ENCODE measurements at regions not wholly inside any gene's neighbourhood (a gene's known extent, or its start where the extent isn't known, plus 50 kb on each side); places are given as distances from the start of the nearest gene placed in this dataset.

- H4K20me1 ChIP-seq (ENCODE audit: control insufficient read depth, insufficient read depth, low read depth, low read length): no peaks in the 10 kb centered on the region
- no peak overlapping the region for H3K27ac ChIP-seq (ENCODE audit: low read depth, low read length)
- no peaks in the 10 kb centered on the region for H3F3A ChIP-seq (ENCODE audit: control insufficient read depth, insufficient read depth)
- no peaks in the 10 kb centered on the region for H3K36me3 ChIP-seq (ENCODE audit: control insufficient read depth, low read length)
- no peaks in the 10 kb centered on the region for H3K9me2 ChIP-seq (replicated peaks; ENCODE audit: control insufficient read depth, low read length)
- no peaks in the 10 kb centered on the region for H3K27me3 ChIP-seq (ENCODE audit: control insufficient read depth, low read length)
- no peaks in the 10 kb centered on the region for H3K79me2 ChIP-seq (ENCODE audit: control insufficient read depth, low read length)
- no peak overlapping the region for H3K4me3 ChIP-seq (ENCODE audit: low read length)
- H3K9me3 ChIP-seq (ENCODE audit: control insufficient read depth, insufficient read depth, low read length): no peaks in the 10 kb centered on the region
- H3K4me1 ChIP-seq (ENCODE audit: control insufficient read depth, low read length): no peaks in the 10 kb centered on the region
- no peak overlapping the region for H3K4me2 ChIP-seq (ENCODE audit: low read length)
- TF ChIP-seq CTCF (IDR thresholded peaks at IDR 0.05; ENCODE audit: low read depth, low read length, poor library complexity, severe bottlenecking): no peak
- TF ChIP-seq EZH2phosphoT487 (IDR thresholded peaks at IDR 0.05; ENCODE audit: borderline replicate concordance, low read length): no peak
Observed at GRCh38 chr9:126270556-126270955, 56.1 kb upstream of the MVB12B start.

DNA sequence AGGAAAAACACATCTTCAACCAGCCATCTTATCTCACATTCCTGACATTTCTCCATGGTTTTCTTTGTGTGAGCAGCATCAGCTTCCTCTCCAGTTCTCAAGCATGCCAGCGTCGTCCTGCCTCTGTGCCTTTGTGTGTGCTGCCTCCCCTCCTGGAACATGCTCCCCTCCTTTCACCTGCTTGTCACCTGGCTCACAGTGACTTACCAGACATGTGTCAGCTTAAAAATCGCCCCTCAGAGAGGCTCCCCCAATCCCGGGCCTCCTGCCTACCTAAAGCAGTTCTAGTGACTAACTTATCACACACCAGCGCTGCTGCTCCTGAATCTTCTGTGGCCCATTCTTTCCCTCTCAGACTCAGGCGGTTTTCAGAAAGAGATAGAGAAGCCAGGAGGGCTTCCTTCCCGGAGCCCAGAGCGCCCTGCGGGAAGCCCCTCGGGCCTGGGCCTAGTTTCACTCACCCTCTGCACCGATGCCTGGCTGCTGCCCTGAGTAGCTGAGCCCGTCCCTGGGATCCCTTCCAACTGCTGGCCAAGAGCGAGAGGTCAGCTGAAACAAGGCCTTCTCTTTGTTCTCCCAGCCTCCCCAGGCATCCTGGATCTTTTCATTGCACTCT is 51.1 kb upstream of the MVB12B start:
- Histone ChIP-seq H3K4me1 (ENCODE audit: control insufficient read depth, low read length) (no peaks in the 10 kb centered on the region), H4K20me1 (ENCODE audit: control insufficient read depth, insufficient read depth, low read depth, low read length) (no peaks in the 10 kb centered on the region), H3K79me2 (ENCODE audit: control insufficient read depth, low read length) (no peaks in the 10 kb centered on the region), H3K4me2 (ENCODE audit: low read length) (no peak overlapping the region), H3K27me3 (ENCODE audit: control insufficient read depth, low read length) (0 out of 2 replicates have a peak, but pooled peaks cover 2% of the 10 kb centered on the region), H3F3A (ENCODE audit: control insufficient read depth, insufficient read depth) (no peaks in the 10 kb centered on the region), H3K36me3 (ENCODE audit: control insufficient read depth, low read length) (no peaks in the 10 kb centered on the region), H3K4me3 (ENCODE audit: low read length) (no peak overlapping the region), H3K27ac (ENCODE audit: low read depth, low read length) (no peak overlapping the region), H3K9me3 (ENCODE audit: control insufficient read depth, insufficient read depth, low read length) (no peaks in the 10 kb centered on the region), H3K9me2 (replicated peaks; ENCODE audit: control insufficient read depth, low read length) (no peaks in the 10 kb centered on the region)
- no peak for TF ChIP-seq CTCF (IDR thresholded peaks at IDR 0.05; ENCODE audit: low read depth, low read length, poor library complexity, severe bottlenecking)
- TF ChIP-seq EZH2phosphoT487 (IDR thresholded peaks at IDR 0.05; ENCODE audit: borderline replicate concordance, low read length): no peak

GRCh38 chr9:126276056-126276728 is 50.4 kb upstream of the MVB12B start:
- H3K4me2 ChIP-seq (ENCODE audit: low read length): no peak overlapping the region
- no peaks in the 10 kb centered on the region for H3K79me2 ChIP-seq (ENCODE audit: control insufficient read depth, low read length)
- no peaks in the 10 kb centered on the region for H3K4me1 ChIP-seq (ENCODE audit: control insufficient read depth, low read length)
- H3K4me3 ChIP-seq (ENCODE audit: low read length): no peak overlapping the region
- H3K27me3 ChIP-seq (ENCODE audit: control insufficient read depth, low read length): 0 out of 2 replicates have a peak, but pooled peaks cover 2% of the 10 kb centered on the region
- no peak for TF ChIP-seq CTCF (IDR thresholded peaks at IDR 0.05; ENCODE audit: low read depth, low read length, poor library complexity, severe bottlenecking)
- no peak for TF ChIP-seq EZH2phosphoT487 (IDR thresholded peaks at IDR 0.05; ENCODE audit: borderline replicate concordance, low read length)
- no peaks in the 10 kb centered on the region for H3K9me2 ChIP-seq (replicated peaks; ENCODE audit: control insufficient read depth, low read length)
- no peaks in the 10 kb centered on the region for H3K9me3 ChIP-seq (ENCODE audit: control insufficient read depth, insufficient read depth, low read length)
- no peaks in the 10 kb centered on the region for H3K36me3 ChIP-seq (ENCODE audit: control insufficient read depth, low read length)
- no peaks in the 10 kb centered on the region for H3F3A ChIP-seq (ENCODE audit: control insufficient read depth, insufficient read depth)
- H3K27ac ChIP-seq (ENCODE audit: low read depth, low read length): no peak overlapping the region
- H4K20me1 ChIP-seq (ENCODE audit: control insufficient read depth, insufficient read depth, low read depth, low read length): no peaks in the 10 kb centered on the region

All from DOHH2 (cell line).